Stomach (tissue), 4 donors: ENCODE measurements at regions not wholly inside any gene's neighbourhood (a gene's known extent, or its start where the extent isn't known, plus 50 kb on each side); places are given as distances from the start of the nearest gene placed in this dataset.

Experiments used
- CTCF ChIP-seq, 7 experiments: fragments of 450-650 bp in 4 of 7; fragments of 200-600 bp in 3 of 7; sonication (generic) in 3 of 7; IDR thresholded peaks; one replicate each; pipeline ENCODE4 v1.5.1; 2016 to 2019; ENCODE audit warnings: antibody characterized with exemption in 7 of 7, control low read depth in 2 of 7, mild to moderate bottlenecking in 1 of 7
- EP300 ChIP-seq: sonication (generic); formaldehyde crosslinking; IDR thresholded peaks from one replicate; pipeline ENCODE4 v1.6.1; 2017; ENCODE audit warnings: antibody characterized with exemption
- POLR2A ChIP-seq, 4 donors: fragments of 450-650 bp; IDR thresholded peaks; one replicate each; pipeline ENCODE4 v1.6.1; 2016; ENCODE audit warnings: antibody characterized with exemption in 4 of 4, control low read depth in 2 of 4, mild to moderate bottlenecking in 1 of 4, moderate library complexity in 1 of 4
- POLR2AphosphoS5 ChIP-seq, 3 donors: sonication (generic); formaldehyde crosslinking; IDR thresholded peaks; one replicate each; pipeline ENCODE4 v1.6.1; 2016; ENCODE audit warnings: antibody characterized with exemption in 3 of 3

- TF ChIP-seq CTCF (IDR thresholded peaks at IDR 0.05) (no peak), POLR2A (IDR thresholded peaks at IDR 0.05) (no peak), POLR2AphosphoS5 (IDR thresholded peaks at IDR 0.05) (no peak), EP300 (no peak)
These were observed 365.8 kb upstream of the SEMA6D start for GRCh38 chr15:47351501-47351900.
